HS-5 (cell line): ENCODE measurements at regions not wholly inside any gene's neighbourhood (a gene's known extent, or its start where the extent isn't known, plus 50 kb on each side); places are given as distances from the start of the nearest gene placed in this dataset.
"Not testable (repeated sequence)": the region's sequence is repeated elsewhere in the genome, so short reads cannot be mapped to it uniquely, and the experiment has no call there.

Source experiments
- DNase-seq: peaks from one replicate; pipeline ENCODE4 v3.0.0-alpha.2; 2012; ENCODE audit warnings: low read depth

DNA sequence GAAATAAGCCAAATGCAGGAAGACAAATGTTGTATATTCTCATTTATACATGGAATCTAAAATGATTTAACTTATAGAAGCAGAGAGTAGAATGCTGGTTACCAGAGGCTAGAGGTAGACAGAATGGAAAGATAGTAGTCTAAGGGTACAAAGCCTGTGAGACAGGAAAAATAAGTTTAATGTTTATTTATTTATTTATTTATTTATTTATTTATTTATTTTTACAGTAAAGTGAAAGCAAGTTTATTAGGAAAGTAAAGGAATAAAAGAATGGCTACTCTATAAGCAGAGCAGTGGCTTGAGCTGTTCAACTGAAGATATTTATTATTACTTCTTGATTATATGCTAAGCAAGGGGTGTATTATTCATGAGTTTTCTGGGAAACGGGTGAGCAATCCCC lies 203.2 kb downstream of the LAS1L start:
- no peak for DNase-seq

DNA sequence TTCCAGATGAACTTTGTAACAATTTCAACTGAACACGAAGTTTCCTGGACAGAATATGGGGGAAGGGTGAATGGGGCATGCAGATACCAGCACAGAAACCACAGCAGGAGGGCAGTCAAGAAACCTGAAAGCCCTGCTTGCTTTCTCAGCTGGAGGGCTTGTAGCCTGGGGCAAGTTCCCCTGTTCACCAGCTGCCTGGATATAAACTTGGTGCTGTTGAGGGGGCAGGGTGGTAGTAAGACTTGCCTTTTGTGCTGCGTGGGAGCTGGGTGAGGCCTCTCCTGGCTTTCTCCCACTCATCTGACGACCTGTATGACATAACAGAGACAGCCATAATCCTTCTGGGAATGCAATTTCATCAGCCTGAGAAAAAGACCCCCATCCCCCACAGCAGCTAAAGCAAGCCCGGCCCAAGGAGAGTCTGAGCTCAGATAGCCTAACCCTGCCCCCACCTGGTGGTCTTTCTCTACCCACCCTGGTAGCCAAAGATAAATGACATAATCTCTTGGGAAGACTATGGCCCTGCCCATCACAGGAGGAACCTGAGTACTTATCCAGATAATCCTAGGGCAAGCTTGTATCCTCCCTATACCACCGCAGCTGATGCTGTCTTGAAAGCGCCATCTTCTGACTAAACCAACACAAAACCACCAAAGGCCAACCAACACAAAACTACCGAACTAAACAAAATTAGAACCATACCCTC lies 234.3 kb downstream of the LAS1L start:
- no peak for DNase-seq

DNA sequence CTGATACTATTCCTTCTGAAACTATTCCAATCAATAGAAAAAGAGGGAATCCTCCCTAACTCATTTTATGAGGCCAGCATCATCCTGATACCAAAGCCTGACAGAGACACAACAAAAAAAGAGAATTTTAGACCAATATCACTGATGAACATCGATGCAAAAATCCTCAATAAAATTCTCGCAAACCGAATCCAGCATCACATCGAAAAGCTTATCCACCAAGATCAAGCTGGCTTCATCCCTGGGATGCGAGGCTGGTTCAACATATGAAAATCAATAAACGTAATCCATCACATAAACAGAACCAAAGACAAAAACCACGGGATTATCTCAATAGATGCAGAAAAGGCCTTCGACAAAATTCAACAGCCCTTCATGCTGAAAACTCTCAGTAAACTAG lies 251.7 kb downstream of the LAS1L start:
- not testable (repeated sequence) for DNase-seq

DNA sequence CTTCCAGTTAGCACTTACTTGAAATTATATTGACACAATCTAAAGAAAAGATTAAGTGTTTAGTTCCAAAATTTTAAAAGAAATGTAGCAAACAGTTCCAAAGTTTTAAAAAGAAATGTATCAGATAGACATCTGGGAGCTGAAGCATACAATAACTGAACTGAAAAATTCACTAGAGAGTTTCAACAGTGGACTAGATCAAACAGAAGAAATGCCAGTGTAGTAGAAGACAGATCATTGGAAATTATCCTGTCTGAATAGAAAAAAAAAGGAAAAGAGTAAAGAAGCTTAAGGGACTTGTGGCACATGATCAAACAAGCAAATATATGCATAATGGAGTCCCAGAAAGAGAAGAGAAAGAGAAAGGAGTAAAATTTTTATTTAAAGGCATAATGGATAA lies 261.4 kb downstream of the LAS1L start:
- DNase-seq = no peak

DNA sequence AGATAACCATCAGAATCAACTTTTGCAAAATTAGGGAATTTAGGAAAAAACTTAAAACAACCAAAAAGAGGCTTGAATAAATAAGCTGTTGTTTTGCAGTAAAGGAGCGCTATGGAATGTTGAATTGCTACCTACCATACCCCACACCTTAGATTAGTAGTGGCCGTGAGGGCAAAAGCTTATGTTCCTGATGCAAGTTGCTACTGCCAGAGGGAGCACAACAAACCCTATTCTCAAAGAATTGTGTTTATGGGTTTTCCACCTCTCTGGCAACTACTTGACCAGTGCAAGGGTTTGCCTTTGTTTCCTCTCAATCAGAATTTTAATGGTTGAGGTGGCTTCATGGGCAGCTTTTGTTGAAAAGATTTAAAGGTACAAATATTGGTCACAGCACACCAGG lies 268.1 kb downstream of the LAS1L start:
- no peak for DNase-seq

DNA sequence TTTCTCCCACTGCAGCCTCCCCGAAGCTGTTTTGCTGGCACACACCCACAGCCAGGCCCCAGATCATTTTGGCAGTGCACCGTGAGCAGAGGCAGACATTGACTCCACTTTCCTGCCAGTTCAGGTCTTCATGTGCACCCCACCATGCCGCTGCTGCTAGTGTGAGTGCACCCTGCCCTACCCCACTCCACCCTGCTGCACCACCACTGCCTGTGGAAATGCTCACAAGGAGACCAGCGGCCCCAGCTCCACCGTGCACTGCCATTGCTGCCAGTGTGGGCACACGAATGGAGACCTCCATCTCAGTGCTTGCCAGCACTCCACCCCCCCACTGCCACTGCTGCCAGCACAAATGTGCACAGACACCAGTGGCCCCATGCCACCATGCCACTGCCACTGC lies 277.6 kb upstream of the ZC4H2 start:
- DNase-seq = no peak

DNA sequence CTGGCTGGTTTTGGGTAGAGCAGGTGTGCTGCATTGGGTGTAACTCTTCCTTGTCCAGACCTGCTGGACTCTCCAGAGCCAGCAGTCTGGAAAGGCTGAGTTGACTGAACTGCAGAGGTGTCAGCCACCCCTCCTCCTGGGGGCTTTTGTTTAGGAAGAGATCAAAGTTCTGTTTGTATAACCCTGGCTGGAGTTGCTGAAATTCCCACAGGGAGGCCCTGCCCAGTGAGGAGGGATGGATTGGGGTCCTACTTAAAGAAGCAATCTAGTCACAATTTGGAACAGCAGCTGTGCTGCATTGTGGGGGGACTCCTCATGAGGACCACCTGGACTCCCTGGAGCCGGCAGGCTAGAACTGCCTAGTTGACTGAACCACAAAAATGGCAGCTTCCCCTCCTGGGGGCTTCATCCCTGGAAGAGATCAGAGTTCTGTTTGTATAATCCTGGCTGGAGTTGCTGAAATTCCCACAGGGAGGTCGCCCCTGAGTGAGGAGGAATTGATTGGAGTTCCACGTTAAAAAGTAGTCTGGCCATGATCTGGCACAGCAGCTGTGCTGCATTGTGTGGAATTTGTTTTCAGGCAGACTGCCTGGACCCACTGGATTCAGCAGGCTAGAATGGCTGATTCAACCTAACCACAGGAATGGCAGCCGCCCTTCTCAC lies 264.9 kb upstream of the ZC4H2 start:
- no peak for DNase-seq

DNA sequence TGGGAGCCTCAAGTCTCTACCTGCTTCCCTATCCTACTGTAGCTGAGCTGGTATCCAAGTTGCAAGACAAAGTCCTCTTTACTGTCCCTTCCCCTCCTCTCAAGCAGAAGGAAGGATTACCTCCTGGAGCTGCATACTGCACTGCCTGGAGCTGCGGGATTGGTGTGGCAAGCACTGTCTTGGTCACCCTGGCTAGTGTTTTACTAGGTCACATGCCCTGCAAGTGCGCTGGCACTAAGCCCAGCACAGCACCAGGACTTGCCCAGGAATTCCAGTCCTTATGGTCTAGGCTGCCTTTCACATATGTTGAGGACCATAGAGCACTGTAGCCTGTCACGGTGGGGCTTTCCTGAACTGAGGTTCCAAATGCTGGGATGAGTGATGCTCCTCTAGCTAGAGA lies 227.3 kb upstream of the ZC4H2 start:
- no peak for DNase-seq

DNA sequence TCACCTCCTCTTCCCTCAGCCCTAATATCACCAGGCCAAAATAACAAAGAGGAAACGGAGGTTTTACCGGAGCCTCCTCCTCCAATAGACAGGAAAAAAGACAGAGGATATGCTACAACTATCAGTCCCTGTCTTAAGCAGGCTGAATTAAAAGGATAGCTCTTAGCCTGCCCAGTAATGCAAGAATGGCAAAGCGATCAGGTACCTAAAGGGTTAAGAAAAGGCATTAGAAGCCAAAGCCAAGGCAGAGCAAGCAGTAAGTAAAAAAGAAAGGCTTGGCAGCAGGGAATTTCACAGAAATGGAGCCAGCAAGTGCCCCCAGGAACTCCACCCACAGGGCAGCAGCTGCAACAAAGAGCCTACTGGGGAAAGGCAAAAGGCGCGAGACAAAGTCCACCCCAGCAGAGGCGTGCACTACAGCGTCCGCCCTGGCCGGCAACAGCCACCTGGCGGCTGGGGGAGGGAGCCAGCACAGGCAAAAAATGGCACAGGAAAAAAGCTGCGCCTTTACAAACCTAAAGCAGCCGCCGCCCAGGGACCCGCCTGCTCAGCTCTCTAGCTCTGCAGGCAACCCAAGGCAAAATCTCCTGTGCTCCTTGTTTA lies 220.6 kb upstream of the ZC4H2 start:
- no peak for DNase-seq

DNA sequence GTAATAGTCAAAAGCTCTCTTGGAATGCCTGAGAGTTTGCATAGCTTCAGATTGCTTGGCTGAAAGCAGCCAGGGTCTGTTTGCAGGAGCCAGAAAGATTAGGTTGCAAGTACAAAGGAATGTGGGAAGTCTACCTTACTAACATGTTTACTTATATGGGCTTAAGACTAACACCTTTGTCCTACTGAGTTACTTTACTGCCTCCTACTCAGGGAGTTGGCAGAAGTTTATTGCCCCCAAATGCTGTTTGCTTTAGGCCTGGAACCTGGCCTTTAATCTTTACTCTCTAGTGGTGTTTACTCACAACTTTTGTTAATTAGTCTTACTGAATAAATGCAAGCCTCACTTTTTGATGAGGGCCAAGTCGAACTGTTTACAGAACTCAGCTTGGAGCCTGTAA lies 219.4 kb upstream of the ZC4H2 start:
- no peak for DNase-seq

DNA sequence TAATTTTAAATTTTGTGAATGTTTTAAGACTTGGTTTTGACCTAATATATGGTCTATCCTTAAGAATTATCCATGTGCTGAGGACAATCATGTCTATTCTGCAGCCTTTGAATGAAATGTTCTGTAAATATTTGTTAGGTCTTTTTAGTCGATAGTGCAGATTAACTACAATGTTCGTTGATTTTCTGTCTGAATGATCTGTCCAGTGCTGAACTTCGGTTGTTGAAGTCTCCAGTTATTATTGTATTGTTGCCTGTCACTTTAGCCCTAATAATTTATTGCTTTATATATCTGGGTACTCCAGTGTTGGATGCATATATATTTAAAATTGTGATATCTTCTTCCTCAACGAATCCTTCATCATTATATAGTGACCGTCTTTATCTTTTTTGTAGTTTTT lies 218.3 kb upstream of the ZC4H2 start:
- DNase-seq = no peak

DNA sequence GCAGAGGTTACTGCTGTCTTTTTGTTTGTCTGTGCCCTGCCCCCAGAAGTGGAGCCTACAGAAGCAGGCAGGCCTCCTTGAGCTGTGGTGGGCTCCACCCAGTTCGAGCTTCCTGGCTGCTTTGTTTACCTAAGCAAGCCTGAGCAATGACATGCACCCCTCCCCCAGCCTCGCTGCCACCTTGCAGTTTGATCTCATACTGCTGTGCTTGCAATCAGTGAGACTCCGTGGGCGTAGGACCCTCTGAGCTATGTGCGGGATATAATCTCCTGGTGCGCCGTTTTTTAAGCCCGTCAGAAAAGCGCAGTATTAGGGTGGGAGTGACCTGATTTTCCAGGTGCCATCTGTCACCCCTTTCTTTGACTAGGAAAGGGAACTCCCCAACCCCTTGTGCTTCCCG lies 187.1 kb upstream of the ZC4H2 start:
- DNase-seq = not testable (repeated sequence)

DNA sequence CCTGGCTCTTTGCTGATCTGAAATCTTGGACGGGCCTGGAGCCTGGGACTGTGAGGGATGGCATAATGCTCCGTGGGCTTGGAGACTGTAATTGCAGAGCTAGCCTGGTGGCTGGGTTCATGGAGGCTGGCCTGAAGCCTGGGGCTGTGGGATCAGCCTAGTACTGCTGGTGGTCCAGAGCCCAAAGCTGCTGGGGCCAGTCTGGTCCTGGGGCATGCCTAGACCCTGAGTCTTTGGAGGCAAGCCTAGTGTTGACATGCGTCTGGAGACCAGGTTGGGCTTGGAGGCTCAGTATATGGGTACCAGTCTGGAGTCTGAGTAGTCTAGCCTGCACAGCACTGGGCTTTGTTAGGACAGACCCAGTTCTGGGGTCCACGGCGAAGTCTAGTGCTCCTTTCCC lies 172.0 kb upstream of the ZC4H2 start:
- no peak for DNase-seq

DNA sequence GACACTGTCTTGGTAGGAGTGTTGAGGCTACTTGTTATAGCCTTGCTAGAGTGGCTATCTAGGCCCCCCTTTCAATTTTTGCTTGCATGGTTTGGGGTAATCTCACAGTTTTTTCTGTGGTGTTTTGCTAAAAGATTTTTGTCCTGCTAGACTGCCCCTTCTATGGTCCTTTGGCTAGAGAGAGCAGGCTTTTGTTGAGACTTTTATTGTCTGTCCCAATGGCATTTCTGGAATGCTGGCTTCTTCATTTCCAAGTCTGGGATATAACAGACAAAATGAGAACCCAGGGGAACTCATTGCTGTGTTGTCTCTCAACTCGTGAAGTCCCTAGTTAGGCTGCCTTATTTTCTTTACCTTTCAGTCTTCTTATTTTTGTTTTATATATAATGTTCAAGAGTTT lies 160.2 kb upstream of the ZC4H2 start:
- DNase-seq = no peak

DNA sequence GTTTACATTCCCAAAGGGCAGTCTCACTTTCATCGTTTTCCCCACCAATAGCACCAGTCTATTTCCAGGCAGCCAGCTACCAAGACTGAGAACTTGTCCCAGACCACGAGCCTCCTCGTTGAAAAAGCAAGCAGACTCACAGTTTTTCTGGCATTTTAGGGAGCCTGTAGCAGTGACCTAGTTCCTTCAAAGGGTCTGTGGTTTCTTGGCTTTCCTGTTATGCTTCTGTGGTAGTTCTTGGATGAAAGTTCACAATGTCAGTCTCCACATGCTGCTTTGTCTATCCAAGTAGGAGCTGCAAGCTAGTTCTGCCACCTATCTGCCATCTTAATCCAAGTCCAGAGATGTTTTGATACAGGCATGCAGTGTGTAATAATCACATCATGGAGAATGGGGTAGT lies 151.6 kb upstream of the ZC4H2 start:
- DNase-seq = no peak

DNA sequence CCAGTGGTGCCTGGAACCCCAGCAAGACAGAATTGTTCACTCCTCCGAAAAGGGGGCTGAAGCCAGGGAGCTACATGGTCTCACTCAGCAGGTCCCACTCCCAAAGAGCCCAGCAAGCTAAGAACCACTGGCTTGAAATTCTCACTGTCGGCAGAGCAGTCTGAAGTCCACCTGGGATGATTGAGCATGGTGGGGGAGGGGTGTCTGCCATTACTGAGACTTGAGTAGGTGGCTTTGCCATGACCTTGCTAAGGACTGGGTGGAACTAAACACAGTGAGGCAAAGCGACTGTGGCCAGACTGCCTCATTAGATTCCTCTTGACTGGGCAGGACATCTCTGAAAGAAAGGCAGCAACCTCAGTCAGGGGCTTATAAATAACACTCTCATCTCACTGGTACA lies 122.6 kb upstream of the ZC4H2 start:
- DNase-seq = no peak

DNA sequence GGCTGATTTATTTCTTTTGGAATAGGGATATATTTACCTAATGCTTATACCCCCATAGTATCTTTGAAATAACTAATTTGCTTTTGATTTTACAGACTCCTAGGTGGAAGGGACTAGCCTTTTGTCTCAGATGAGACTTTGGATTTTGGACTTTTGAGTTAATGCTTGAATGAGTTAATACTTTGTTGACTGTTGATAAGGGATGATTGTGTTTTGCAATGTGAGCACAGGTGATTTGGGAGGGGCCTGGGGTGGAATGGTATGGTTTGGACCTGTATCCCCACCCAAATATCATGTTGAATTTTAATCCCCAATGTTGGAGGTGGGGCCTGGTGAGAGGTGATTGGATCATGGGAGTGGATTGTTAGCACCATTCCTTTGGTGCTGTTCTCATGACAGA lies 117.4 kb upstream of the ZC4H2 start:
- no peak for DNase-seq

DNA sequence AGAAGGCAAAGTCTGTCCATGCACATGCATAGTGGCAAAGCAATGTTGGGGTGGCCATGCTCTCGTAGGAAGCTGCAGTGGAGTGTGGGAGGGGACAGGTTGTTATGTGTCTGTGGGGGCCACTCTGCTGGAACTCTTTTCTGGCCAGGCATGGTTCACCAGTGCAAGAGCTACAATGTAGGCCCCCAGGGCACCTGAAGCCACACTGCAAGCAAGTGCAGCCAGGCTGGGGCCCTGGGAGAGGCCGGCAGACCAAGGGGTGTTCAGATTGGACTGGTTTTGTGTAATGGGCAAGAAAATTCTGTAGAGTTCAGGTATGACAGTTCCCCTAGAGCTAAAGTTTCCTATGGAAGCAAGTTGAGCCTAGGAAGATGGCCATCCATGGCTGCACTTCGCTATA lies 97.0 kb upstream of the ZC4H2 start:
- no peak for DNase-seq

DNA sequence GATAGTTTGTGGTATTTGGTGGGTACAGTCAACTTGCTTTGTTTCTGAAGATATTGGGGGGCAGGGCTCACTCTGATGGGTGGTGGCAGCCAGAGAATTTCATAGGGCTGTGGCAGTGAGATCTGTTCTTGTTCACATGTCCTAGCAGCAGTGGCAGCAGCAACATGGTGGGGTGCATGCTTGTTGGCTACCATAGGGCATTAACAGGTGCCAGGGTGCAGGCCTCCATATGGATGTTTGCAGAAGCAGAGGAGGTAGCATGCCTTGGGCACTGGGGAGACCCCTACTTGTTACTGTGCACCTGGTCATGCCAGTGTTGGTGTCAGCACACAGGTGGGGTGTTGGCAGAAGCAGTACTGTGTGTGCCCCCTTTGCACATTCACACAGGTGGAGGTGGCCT lies 96.3 kb upstream of the ZC4H2 start:
- DNase-seq = no peak

DNA sequence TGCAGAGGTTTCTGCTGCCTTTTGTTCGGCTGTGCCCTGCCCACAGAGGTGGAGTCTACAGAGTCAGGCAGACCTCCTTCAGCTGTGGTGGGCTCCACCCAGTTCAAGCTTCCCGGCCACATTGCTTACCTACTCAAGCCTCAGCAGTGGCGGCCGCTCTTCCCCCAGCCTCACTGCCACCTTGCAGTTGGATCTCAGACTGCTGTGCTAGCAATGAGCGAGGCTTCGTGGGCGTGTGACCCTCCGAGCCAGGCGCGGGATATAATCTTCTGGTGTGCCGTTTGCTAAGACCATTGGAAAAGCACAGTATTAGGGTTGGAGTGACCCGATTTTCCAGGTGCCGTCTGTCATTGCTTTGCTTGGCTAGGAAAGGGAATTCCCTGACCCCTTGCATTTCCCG lies 82.4 kb upstream of the ZC4H2 start:
- DNase-seq = not testable (repeated sequence)

DNA sequence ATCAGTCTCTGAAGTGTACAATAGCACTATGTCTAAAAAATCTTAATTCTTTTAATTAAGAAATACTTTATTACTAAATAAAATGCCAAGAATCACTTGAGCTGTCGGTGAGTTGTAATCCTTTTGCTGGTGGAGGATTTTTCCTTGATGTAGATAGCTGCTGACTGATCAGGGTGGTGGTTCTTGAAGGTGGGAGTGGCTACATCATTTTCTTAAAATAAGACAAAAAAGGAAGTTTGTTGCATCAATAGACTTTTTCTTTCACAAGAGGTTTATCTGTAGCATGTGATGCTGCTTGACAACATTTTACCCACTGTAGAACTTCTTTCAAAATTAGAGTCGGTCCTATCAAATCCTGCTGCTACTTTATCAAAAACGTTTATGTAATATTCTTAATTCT lies 68.8 kb upstream of the ZC4H2 start:
- no peak for DNase-seq

DNA sequence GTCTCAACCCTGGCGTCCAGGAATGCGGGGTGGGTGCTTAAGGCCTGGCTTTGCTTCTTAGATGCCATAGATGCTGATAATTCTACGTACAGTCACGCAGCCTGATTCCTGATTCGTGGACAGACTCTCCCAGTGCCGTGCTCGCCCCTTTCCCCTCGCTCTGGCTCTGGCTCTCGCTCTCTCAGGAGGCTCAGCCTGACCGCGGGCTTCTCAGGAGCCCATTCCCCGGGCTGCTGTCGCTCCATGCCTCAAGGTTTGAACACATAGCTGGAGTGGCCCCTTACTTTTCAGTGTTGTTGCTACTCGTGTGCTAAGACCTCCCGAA lies 59.2 kb upstream of the ZC4H2 start:
- DNase-seq = peak; percentile 8

DNA sequence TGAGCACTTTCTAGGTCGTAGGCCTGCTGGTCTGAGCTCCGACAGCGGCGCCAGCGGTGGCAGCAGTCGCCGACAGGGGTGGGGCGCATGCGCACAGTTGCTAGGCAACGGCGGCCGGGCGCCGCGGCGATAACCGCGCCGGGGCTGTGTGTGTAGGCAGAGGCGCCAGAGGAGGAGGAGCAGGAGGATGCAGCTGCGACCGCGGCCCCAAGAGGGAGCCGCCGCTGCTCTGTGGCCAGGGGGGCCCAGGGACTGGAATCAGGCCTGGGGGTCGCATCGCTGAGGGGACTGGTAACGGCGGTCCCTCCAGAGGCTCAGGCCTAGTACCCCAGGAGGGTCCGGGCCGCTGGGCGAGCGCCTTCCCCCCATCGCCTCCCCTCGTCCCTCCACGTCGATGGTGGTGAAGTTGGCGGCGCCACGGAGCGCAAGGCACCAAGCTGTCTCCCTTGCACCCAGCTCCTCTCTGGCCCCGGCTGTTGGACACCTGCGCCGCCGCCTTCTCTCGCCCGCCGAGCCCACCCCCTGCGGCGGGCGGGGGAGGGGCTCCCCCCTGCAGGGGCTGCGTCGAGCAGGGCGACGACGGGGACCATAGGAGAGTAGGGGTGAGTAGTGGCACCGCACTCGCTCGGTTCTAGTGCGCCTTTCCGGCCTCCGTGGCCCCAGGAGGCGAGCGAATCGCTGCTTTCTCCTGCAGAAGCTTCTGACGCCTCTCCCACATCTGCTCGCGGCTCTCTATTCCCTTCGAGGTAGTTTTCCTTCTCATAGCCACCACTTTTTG lies 58.6 kb upstream of the ZC4H2 start, which contains the start of gene ZC3H12B:
Gene ZC3H12B, plus strand, starts transcription at position 159 of the 778 bp plus-strand sequence.
- peak; percentile 16 for DNase-seq
